IPS-15b (cell line): ENCODE measurements at regions not wholly inside any gene's neighbourhood (a gene's known extent, or its start where the extent isn't known, plus 50 kb on each side); places are given as distances from the start of the nearest gene placed in this dataset.

Experiments
- H3K27me3 ChIP-seq: one replicate; pipeline ENCODE4 v1.6.1; 2013; ENCODE audit warnings: low read length; ENCODE audit not compliant: control insufficient read depth, insufficient read depth
- H3K36me3 ChIP-seq: one replicate; pipeline ENCODE4 v1.6.1; 2013; ENCODE audit warnings: low read length; ENCODE audit not compliant: control insufficient read depth, insufficient read depth
- H3K4me1 ChIP-seq: one replicate; pipeline ENCODE4 v1.6.1; 2013; ENCODE audit warnings: mild to moderate bottlenecking, low read length; ENCODE audit not compliant: control insufficient read depth, insufficient read depth
- H3K4me3 ChIP-seq: one replicate; pipeline ENCODE4 v1.5.1; 2013; ENCODE audit warnings: low read depth, low read length
- H3K9ac ChIP-seq: one replicate; pipeline ENCODE4 v1.6.1; 2013; ENCODE audit warnings: low read depth, mild to moderate bottlenecking, low read length
- H3K9me3 ChIP-seq: one replicate; pipeline ENCODE4 v1.6.1; 2013; ENCODE audit warnings: mild to moderate bottlenecking, low read length; ENCODE audit not compliant: control insufficient read depth, insufficient read depth

GRCh38 chr5:74312746-74313145 lies 327.8 kb downstream of the ENC1 start:
- peaks cover 2% of the 10 kb centered on the region for H3K4me1 ChIP-seq
- no peaks in the 10 kb centered on the region for H3K27me3 ChIP-seq
- no peaks in the 10 kb centered on the region for H3K36me3 ChIP-seq
- no peak overlapping the region for H3K4me3 ChIP-seq
- H3K9ac ChIP-seq, result no peak overlapping the region
- H3K9me3 ChIP-seq, result no peaks in the 10 kb centered on the region

DNA sequence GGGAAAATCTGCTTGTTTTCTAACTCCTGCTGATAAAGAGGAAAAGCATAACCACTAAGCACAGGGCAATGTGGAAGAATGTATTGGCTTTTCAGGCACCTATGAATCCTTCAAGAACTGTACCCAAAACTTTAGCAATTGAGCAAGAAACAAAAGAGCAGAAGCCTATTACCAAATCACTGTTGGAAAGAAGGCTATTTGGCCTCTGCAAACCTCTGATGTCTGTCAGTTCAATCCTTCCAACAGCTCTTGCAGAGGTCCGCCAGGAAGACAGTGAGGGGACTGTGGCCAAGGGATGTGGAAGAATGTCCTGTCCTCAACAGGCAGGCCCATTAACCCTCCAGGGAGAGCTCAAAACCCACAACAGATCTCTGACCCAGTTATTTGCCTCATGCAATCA lies 328.6 kb downstream of the ENC1 start:
- H3K4me3 ChIP-seq, result no peak overlapping the region
- no peaks in the 10 kb centered on the region for H3K9me3 ChIP-seq
- H3K36me3 ChIP-seq, result no peaks in the 10 kb centered on the region
- H3K9ac ChIP-seq, result no peak overlapping the region
- peaks cover 3% of the 10 kb centered on the region for H3K4me1 ChIP-seq
- no peaks in the 10 kb centered on the region for H3K27me3 ChIP-seq

DNA sequence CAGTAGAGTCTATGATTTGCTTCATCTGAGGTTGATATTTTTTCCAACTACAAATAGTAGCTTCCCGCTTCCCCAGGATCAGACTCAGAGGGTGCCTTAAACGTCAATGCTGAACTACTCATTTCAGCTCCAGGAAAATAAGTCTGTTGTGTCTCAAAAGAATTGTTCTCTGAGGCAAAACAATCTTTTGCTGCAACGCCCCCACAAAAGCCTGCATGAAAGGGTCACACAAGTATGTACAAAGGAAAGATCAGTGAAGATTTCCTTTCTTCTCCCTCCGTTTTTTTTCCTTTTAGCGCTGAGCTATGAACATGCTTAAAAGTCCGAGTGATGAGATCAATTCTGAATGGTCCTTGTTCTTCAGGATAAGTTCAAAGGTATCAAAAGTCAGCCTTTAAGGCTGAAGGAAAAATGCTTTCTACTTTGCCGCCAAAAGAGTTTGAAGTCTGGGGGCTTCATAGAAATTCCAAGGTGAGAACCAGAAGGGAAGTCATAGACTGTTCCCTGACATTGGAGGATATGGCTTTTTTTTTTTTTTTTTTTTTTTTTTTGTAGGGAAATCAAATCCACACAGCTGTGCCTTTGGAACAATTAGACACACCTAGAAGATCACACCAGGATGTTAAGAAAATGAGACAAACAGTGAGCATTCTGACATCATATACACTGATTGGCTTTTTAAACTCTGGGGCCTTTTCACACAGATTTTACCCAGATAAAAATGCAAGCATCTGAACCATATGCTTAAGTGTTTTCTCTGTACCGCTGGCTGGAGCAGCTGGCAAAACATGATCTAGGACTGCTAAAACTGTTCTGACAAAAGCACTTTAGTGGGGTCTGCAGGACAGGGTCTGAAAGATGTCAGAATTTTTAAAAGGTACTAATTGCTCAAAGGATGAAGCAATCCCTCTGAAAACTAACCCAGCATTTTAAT lies 329.3 kb downstream of the ENC1 start:
- H3K36me3 ChIP-seq, result no peaks in the 10 kb centered on the region
- peaks cover 3% of the 10 kb centered on the region for H3K4me1 ChIP-seq
- H3K27me3 ChIP-seq, result no peaks in the 10 kb centered on the region
- no peak overlapping the region for H3K9ac ChIP-seq
- no peak overlapping the region for H3K4me3 ChIP-seq
- no peaks in the 10 kb centered on the region for H3K9me3 ChIP-seq

- peaks cover 3% of the 10 kb centered on the region for H3K4me1 ChIP-seq
- no peaks in the 10 kb centered on the region for H3K36me3 ChIP-seq
- no peak overlapping the region for H3K4me3 ChIP-seq
- H3K27me3 ChIP-seq, result no peaks in the 10 kb centered on the region
- no peaks in the 10 kb centered on the region for H3K9me3 ChIP-seq
- no peak overlapping the region for H3K9ac ChIP-seq
Observed at GRCh38 chr5:74310386-74310785, 330.1 kb downstream of the ENC1 start.

- Histone ChIP-seq H3K36me3 (no peaks in the 10 kb centered on the region), H3K9ac (no peak overlapping the region), H3K9me3 (no peaks in the 10 kb centered on the region), H3K27me3 (no peaks in the 10 kb centered on the region), H3K4me3 (no peak overlapping the region), H3K4me1 (peaks cover 3% of the 10 kb centered on the region)
Observed at GRCh38 chr5:74309050-74309449, 331.5 kb downstream of the ENC1 start.

GRCh38 chr5:74306845-74307244 lies 333.7 kb downstream of the ENC1 start:
- Histone ChIP-seq H3K4me1 (peaks cover 3% of the 10 kb centered on the region), H3K9ac (no peak overlapping the region), H3K27me3 (no peaks in the 10 kb centered on the region), H3K9me3 (no peaks in the 10 kb centered on the region), H3K4me3 (no peak overlapping the region), H3K36me3 (no peaks in the 10 kb centered on the region)

DNA sequence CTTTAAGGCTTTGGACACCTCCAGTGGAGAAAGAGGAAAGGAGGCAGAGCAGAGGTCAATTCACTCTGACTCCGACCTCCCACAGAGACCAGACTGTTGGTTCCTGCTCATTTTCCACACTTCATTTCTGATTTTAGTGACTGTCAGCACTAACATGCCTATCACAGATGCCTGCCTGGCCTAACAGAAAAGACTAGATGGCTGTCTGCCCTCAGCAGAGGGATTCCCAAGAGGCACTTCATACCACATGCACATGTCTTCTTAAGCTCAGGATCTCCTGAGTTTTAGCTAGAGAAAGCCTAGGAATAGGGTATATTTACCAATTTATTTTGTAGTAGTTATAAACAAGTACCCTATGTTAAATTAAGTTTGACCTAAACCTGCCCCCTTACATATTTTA lies 336.0 kb downstream of the ENC1 start:
- Histone ChIP-seq H3K4me1 (peaks cover 3% of the 10 kb centered on the region), H3K9ac (no peak overlapping the region), H3K27me3 (no peaks in the 10 kb centered on the region), H3K36me3 (no peaks in the 10 kb centered on the region), H3K4me3 (no peak overlapping the region), H3K9me3 (no peaks in the 10 kb centered on the region)

- Histone ChIP-seq H3K9me3 (no peaks in the 10 kb centered on the region), H3K27me3 (no peaks in the 10 kb centered on the region), H3K4me1 (peaks cover 4% of the 10 kb centered on the region), H3K9ac (no peak overlapping the region), H3K4me3 (no peak overlapping the region), H3K36me3 (no peaks in the 10 kb centered on the region)
Observed at GRCh38 chr5:74303578-74303977, 336.9 kb downstream of the ENC1 start.

DNA sequence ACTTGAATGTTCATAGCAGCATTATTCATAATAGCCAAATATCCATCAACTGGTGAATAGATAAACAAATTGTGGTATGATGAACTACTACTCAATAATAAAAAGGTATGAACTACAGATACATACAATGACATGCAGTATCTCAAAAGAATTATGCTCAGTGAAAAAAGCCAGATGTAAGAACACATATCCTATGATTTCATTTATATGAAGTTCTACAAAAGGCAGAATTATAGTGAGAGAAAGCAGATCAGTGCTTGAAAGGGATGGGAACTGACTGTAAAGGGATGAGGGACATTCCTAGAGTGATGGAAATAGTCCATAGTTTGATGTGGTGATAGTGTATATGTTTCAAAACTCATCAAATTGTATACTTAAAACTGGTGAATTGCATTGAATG lies 339.0 kb downstream of the ENC1 start:
- no peak overlapping the region for H3K9ac ChIP-seq
- no peaks in the 10 kb centered on the region for H3K36me3 ChIP-seq
- H3K27me3 ChIP-seq, result no peaks in the 10 kb centered on the region
- H3K4me3 ChIP-seq, result no peak overlapping the region
- no peaks in the 10 kb centered on the region for H3K9me3 ChIP-seq
- H3K4me1 ChIP-seq, result peaks cover 4% of the 10 kb centered on the region

- no peak overlapping the region for H3K4me3 ChIP-seq
Observed at GRCh38 chr5:74300808-74301389, 339.6 kb downstream of the ENC1 start.

GRCh38 chr5:74299833-74300232 lies 340.7 kb downstream of the ENC1 start:
- no peak overlapping the region for H3K9ac ChIP-seq
- peaks cover 4% of the 10 kb centered on the region for H3K4me1 ChIP-seq
- H3K9me3 ChIP-seq, result no peaks in the 10 kb centered on the region
- H3K27me3 ChIP-seq, result no peaks in the 10 kb centered on the region
- no peak overlapping the region for H3K4me3 ChIP-seq
- no peaks in the 10 kb centered on the region for H3K36me3 ChIP-seq

More at GRCh38 chr5:74300808-74301389, 339.6 kb downstream of the ENC1 start:
- Histone ChIP-seq H3K27me3 (no peaks in the 10 kb centered on the region), H3K9ac (no peak overlapping the region), H3K9me3 (no peaks in the 10 kb centered on the region), H3K36me3 (no peaks in the 10 kb centered on the region), H3K4me1 (peaks cover 4% of the 10 kb centered on the region)
